ENCODE measurements at regions not wholly inside any gene's neighbourhood (a gene's known extent, or its start where the extent isn't known, plus 50 kb on each side); places are given as distances from the start of the nearest gene placed in this dataset.

DNA sequence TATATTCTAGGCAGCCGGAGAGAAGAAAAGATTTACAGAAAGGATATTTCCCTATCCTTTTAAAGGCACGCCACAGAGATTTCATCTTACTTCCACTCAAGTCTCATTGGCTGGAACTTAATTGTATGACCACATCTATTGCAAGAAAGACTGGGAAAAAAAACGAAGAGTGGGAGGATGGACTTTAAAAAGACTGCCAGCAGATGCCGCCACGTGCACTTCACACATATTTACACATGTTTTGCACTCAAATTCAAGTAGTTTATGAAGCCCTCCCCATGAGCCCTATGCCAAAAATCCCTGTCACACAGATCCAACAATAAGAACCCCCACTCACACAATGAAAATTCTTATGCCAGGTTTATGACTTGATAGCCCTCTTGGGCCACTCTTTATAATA is 138.5 kb upstream of the TYRP1 start:
- TF ChIP-seq, protein P1, sequence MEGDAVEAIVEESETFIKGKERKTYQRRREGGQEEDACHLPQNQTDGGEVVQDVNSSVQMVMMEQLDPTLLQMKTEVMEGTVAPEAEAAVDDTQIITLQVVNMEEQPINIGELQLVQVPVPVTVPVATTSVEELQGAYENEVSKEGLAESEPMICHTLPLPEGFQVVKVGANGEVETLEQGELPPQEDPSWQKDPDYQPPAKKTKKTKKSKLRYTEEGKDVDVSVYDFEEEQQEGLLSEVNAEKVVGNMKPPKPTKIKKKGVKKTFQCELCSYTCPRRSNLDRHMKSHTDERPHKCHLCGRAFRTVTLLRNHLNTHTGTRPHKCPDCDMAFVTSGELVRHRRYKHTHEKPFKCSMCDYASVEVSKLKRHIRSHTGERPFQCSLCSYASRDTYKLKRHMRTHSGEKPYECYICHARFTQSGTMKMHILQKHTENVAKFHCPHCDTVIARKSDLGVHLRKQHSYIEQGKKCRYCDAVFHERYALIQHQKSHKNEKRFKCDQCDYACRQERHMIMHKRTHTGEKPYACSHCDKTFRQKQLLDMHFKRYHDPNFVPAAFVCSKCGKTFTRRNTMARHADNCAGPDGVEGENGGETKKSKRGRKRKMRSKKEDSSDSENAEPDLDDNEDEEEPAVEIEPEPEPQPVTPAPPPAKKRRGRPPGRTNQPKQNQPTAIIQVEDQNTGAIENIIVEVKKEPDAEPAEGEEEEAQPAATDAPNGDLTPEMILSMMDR (IDR thresholded peaks at IDR 0.05): no peak
- TF ChIP-seq POLR2A (IDR thresholded peaks at IDR 0.05): no peak
